Occipital lobe (tissue), 1 donor: ENCODE measurements at regions not wholly inside any gene's neighbourhood (a gene's known extent, or its start where the extent isn't known, plus 50 kb on each side); places are given as distances from the start of the nearest gene placed in this dataset.
"Not testable (repeated sequence)": the region's sequence is repeated elsewhere in the genome, so short reads cannot be mapped to it uniquely, and the experiment has no call there.

Source experiments
- DNase-seq: peaks from one replicate; lab custom pipeline; 2025; lab: John Stamatoyannopoulos, UW

DNA sequence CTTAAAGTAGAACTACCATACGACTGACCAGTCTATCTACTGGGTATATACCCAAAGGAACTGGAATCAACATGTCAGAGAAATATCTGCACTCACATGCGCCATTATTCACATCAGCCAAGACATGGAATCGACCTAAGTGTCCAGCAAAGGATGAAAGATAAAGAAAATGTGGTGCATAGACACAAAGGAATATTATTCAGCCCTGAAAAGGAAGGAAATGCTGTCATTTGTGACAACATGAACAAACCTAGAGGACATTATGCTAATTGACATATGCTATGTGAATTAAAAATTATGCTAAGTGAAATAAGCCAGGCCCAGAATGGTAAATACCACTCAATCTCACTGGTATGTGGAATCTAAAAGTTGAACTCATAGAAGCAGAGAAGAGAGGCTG lies 123.7 kb downstream of the KLF6 start:
- DNase-seq, result no peak

- no peak for DNase-seq
Observed at GRCh38 chr10:3660753-3661152, 124.3 kb downstream of the KLF6 start.

- no peak for DNase-seq
Observed at GRCh38 chr10:3659203-3659917, 125.6 kb downstream of the KLF6 start.

- no peak for DNase-seq
Observed at GRCh38 chr10:3658766-3659165, 126.2 kb downstream of the KLF6 start.

GRCh38 chr10:3656214-3656613 lies 128.8 kb downstream of the KLF6 start:
- no peak for DNase-seq

GRCh38 chr10:3655528-3655927 lies 129.5 kb downstream of the KLF6 start:
- DNase-seq, result no peak

DNA sequence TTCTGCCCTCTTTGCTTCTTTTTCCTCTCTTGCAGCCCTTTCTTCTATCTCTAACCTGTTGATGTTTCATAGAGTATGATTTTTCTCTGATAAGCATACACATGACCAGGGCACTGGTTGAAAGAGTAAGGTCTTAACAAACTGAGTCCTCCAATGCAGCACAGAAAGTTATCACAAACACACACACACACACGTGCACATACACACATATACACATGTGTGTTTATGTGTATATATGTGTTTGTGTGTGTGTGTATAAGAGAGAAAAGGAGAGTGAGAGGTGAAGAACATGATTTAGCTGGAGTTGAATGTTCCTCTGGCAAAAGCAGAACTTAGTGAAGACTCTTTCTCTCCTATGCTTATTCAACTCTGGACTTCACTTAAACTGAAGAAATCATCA lies 130.0 kb downstream of the KLF6 start:
- no peak for DNase-seq

- no peak for DNase-seq
Observed at GRCh38 chr10:3654496-3654895, 130.5 kb downstream of the KLF6 start.

DNA sequence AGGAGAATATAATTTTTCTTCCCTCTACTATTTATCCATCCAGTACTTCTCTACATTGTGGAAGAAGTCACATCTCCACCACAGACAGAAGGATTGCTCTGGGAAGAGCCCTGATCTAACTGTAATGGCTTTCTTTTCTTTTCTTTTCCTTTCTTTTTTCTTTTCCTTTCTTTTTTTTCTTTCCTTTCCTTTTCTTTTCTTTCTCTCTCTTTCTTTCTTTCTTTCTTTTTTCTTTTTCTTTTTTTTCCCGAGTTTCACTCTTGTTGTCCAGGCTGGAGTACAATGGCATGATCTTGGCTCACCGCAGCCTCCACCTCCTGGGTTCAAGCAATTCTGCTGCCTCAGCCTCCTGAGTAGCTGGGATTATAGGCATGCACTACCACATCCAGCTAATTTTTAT lies 131.7 kb downstream of the KLF6 start:
- DNase-seq, result not testable (repeated sequence)

GRCh38 chr10:3652886-3653285 lies 132.1 kb downstream of the KLF6 start:
- no peak for DNase-seq

GRCh38 chr10:3651969-3652653 lies 132.9 kb downstream of the KLF6 start:
- DNase-seq, result no peak

DNA sequence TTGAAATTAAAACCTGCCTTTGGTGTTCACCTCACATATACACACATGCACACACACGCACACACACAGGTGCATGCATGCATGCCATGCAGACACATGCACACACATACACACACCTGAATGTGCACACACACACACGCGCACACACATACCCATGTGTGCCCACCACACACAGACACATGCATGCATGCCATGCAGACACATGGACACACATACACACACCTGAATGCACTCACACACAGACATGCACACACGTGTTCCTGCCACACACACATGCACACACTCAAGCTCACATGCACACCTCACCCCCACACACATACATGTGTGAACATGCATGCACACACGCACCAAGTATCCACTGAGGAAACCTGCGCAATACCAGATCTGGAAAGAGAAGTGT lies 136.4 kb downstream of the KLF6 start:
- DNase-seq, result no peak

DNA sequence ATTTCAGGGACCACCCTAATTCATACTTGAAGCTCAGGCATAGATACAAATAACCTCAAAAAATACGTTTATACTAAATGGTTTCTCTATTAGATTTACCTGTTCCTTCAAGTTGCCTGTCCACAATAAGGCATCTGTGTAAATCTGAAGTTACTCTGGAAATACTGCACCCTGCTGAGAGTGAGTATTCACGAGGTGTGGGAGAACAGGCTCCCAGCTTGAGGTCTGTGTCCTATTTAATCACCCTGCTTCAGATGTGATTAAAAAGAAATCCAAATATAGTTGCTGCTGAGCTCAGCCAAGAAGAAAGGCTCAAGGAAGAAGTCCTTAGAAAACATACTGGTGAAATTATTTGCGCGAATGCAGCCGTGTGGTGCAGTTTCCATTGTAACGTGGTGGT lies 136.8 kb downstream of the KLF6 start:
- DNase-seq, result no peak

DNA sequence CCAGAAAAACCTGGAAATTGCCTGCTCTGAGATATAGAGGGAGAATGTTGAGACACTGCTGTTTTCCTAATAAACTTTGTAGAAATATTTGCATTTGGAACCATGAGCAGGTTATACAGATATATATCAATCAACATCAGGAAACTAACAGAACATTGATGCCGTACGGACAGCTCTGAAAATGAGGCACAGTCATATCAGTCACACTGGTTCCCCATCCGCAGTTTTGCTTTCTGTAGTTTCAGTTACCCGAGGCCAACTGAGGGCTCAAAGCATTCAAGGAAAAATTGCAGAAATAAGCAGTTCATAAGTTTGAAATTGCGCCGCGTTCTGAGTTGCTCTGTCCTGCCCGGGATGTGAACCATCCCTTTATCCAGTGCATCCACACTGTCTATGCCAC lies 137.9 kb downstream of the KLF6 start:
- no peak for DNase-seq

DNA sequence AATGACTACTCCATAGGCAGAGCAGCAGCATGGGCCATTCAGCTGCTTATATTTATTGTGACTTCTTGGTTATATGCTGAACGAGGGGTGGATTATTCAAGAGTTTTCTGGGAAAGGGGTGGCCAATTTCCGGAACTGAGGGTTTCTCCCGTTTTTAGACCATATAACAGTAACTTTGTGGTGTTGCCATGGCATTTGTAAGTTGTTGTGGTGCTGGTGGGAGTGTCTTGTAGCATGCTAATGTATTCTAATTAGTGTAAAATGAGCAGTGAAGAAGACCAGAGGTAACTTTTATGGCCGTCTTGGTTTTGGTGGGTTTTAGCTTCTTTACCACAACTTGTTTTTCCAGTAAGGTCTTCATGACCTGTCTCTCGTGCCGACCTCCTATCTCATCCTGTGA lies 139.6 kb downstream of the KLF6 start:
- no peak for DNase-seq

- no peak for DNase-seq
Observed at GRCh38 chr10:3640816-3641215, 144.2 kb downstream of the KLF6 start.

GRCh38 chr10:3639546-3639945 lies 145.5 kb downstream of the KLF6 start:
- DNase-seq, result no peak

DNA sequence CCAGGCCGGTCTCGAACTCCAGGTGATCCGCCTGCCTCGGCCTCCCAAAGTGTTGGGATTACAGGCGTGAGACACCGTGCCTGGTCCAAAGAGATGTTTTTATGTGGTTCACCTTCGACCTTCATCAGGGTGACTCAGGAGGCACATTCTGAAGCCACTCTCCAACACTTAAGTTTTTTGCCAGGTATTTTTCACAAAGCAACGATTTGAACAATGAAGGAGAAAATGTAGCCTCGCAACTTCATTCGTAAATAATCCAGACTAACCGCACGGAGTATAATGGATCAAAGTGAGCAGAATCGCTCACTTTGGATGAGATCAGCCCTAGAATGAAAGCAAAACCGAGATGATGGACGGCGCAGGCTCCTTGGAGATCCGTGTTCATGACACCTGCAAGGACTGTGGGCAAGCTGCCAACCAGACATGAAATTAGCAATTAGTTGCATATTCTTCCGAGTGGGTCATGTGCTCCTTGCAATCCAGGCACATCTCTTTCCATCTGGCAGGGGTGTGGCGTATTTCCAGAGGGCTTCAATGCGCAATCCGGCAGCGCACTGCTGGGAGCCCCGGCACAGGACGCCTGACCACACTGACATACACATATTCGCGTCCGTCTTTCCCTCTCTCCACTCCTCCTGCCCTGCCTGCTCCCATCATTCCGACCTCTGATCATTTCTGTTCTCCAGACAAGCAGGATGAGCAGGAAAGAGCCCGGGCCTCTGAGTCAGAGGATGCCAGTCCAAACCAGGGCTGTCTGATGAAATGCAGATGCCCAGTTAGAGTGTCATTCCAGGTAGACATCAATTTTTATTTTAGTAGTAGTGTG lies 148.4 kb downstream of the KLF6 start:
- no peak for DNase-seq

- DNase-seq, result no peak
Observed at GRCh38 chr10:3635697-3636096, 149.3 kb downstream of the KLF6 start.

- DNase-seq, result no peak
Observed at GRCh38 chr10:3635211-3635671, 149.8 kb downstream of the KLF6 start.

DNA sequence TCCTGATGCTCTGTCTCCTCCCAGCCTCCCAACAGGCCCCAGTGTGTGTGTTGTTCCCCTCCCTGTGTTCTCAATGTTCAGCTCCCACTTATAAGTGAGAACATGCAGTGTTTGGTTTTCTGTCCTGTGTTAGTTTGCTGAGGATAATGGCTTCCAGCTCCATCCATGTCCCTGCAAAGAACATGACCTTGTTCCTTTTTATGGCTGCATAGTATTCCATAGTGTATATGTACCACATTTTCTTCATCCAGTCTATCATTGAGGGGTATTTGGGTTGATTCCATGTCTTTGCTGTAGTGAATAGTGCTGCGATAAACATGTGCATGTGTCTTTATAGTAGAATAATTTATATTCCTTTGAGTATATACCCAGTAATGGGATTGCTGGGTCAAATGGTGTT lies 150.4 kb downstream of the KLF6 start:
- not testable (repeated sequence) for DNase-seq

GRCh38 chr10:3631701-3632330 lies 153.2 kb downstream of the KLF6 start:
- no peak for DNase-seq
